HEK293 (cell line): ENCODE measurements at regions not wholly inside any gene's neighbourhood (a gene's known extent, or its start where the extent isn't known, plus 50 kb on each side); places are given as distances from the start of the nearest gene placed in this dataset.

ENCODE experiments used
- PRDM2 ChIP-seq: fragments of 450-650 bp; formaldehyde crosslinking; IDR thresholded peaks from 2 replicates; pipeline ENCODE4 v1.5.1; 2016; ENCODE audit warnings: missing biosample characterization, missing genetic modification characterization, borderline replicate concordance
- REST ChIP-seq: fragments of 450-650 bp; formaldehyde crosslinking; IDR thresholded peaks from 2 replicates; pipeline ENCODE4 v1.5.1; 2016; ENCODE audit warnings: missing biosample characterization, missing genetic modification characterization
- ZNF121 ChIP-seq: fragments of 450-650 bp; formaldehyde crosslinking; IDR thresholded peaks from 2 replicates; pipeline ENCODE4 v1.5.1; 2016; ENCODE audit warnings: missing biosample characterization, missing genetic modification characterization
- ZNF449 ChIP-seq: fragments of 450-650 bp; formaldehyde crosslinking; IDR thresholded peaks from 2 replicates; pipeline ENCODE4 v1.5.1; 2017; ENCODE audit warnings: missing biosample characterization, mild to moderate bottlenecking, missing genetic modification characterization, moderate library complexity
- ZNF660 ChIP-seq: fragments of 450-650 bp; IDR thresholded peaks from 2 replicates; pipeline ENCODE4 v1.5.1; 2018; ENCODE audit warnings: missing biosample characterization, mild to moderate bottlenecking, missing genetic modification characterization
- ZNF76 ChIP-seq: fragments of 450-650 bp; formaldehyde crosslinking; IDR thresholded peaks from 2 replicates; pipeline ENCODE4; 2016; ENCODE audit warnings: low read depth, missing biosample characterization, missing genetic modification characterization, borderline replicate concordance

- no peak for TF ChIP-seq PRDM2 (tag by site-specific recombination)
- no peak for TF ChIP-seq ZNF76 (tag by site-specific recombination)
- TF ChIP-seq ZNF121 (tag by site-specific recombination), result no peak
- no peak for TF ChIP-seq ZNF660 (tag by site-specific recombination)
- TF ChIP-seq ZNF449 (tag by site-specific recombination), result no peak
- no peak for TF ChIP-seq REST (tag by site-specific recombination)
Observed at GRCh38 chr5:126682856-126683255, 82.1 kb downstream of the PHAX start.
